ENCODE measurements at regions not wholly inside any gene's neighbourhood (a gene's known extent, or its start where the extent isn't known, plus 50 kb on each side); places are given as distances from the start of the nearest gene placed in this dataset.

- DNase-seq (ENCODE audit: low read depth): no peak
These were observed 134.8 kb upstream of the NAMPT start for GRCh38 chr7:106419455-106420182.

GRCh38 chr7:106418526-106418925 lies 133.7 kb upstream of the NAMPT start:
- no peak for DNase-seq (ENCODE audit: low read depth)

- DNase-seq (ENCODE audit: low read depth): no peak
These were observed 133.3 kb upstream of the NAMPT start for GRCh38 chr7:106418094-106418493.

GRCh38 chr7:106417273-106417902 lies 132.6 kb upstream of the NAMPT start:
- no peak for DNase-seq (ENCODE audit: low read depth)

- DNase-seq (ENCODE audit: low read depth): no peak
These were observed 131.6 kb upstream of the NAMPT start for GRCh38 chr7:106416430-106416829.

- DNase-seq (ENCODE audit: low read depth): no peak
These were observed 130.7 kb upstream of the NAMPT start for GRCh38 chr7:106415433-106415832.

- no peak for DNase-seq (ENCODE audit: low read depth)
These were observed 128.7 kb upstream of the NAMPT start for GRCh38 chr7:106413446-106413845.

- no peak for DNase-seq (ENCODE audit: low read depth)
These were observed 120.9 kb upstream of the NAMPT start for GRCh38 chr7:106405697-106406141.

- DNase-seq (ENCODE audit: low read depth): no peak
These were observed 118.1 kb upstream of the NAMPT start for GRCh38 chr7:106402898-106403297.

GRCh38 chr7:106400923-106401322 lies 116.1 kb upstream of the NAMPT start:
- DNase-seq (ENCODE audit: low read depth): no peak

- DNase-seq (ENCODE audit: low read depth): no peak
These were observed 114.0 kb upstream of the NAMPT start for GRCh38 chr7:106398786-106399185.

GRCh38 chr7:106397994-106398393 lies 113.2 kb upstream of the NAMPT start:
- no peak for DNase-seq (ENCODE audit: low read depth)

- DNase-seq (ENCODE audit: low read depth): no peak
These were observed 109.7 kb upstream of the NAMPT start for GRCh38 chr7:106394526-106394925.

GRCh38 chr7:106393564-106394251 lies 108.9 kb upstream of the NAMPT start:
- DNase-seq (ENCODE audit: low read depth): no peak

- DNase-seq (ENCODE audit: low read depth): no peak
These were observed 107.8 kb upstream of the NAMPT start for GRCh38 chr7:106392590-106392989.

GRCh38 chr7:106392144-106392543 lies 107.4 kb upstream of the NAMPT start:
- no peak for DNase-seq (ENCODE audit: low read depth)

- no peak for DNase-seq (ENCODE audit: low read depth)
These were observed 102.2 kb upstream of the NAMPT start for GRCh38 chr7:106386958-106387357.

- DNase-seq (ENCODE audit: low read depth): no peak
These were observed 99.6 kb upstream of the NAMPT start for GRCh38 chr7:106384373-106384772.

- DNase-seq (ENCODE audit: low read depth): no peak
These were observed 98.1 kb upstream of the NAMPT start for GRCh38 chr7:106382929-106383328.

GRCh38 chr7:106382129-106382528 lies 97.3 kb upstream of the NAMPT start:
- DNase-seq (ENCODE audit: low read depth): no peak

GRCh38 chr7:106381252-106381651 lies 96.5 kb upstream of the NAMPT start:
- no peak for DNase-seq (ENCODE audit: low read depth)

GRCh38 chr7:106377847-106378361 lies 93.1 kb upstream of the NAMPT start:
- no peak for DNase-seq (ENCODE audit: low read depth)

Data from HS-5 (cell line).